ENCODE measurements at regions not wholly inside any gene's neighbourhood (a gene's known extent, or its start where the extent isn't known, plus 50 kb on each side); places are given as distances from the start of the nearest gene placed in this dataset.

GRCh38 chr15:61530769-61531168, 301.7 kb upstream of the RORA start:
- no peak for TF ChIP-seq CTCF (IDR thresholded peaks at IDR 0.05)

GRCh38 chr15:61528581-61528910, 299.4 kb upstream of the RORA start:
- TF ChIP-seq CTCF (IDR thresholded peaks at IDR 0.05): no peak

- TF ChIP-seq CTCF (IDR thresholded peaks at IDR 0.05): no peak
Observed at GRCh38 chr15:61527836-61528580, 298.9 kb upstream of the RORA start.

GRCh38 chr15:61524545-61524944, 295.4 kb upstream of the RORA start:
- TF ChIP-seq CTCF (IDR thresholded peaks at IDR 0.05): no peak

GRCh38 chr15:61524086-61524485, 295.0 kb upstream of the RORA start:
- no peak for TF ChIP-seq CTCF (IDR thresholded peaks at IDR 0.05)

GRCh38 chr15:61522411-61522810, 293.3 kb upstream of the RORA start:
- TF ChIP-seq CTCF (IDR thresholded peaks at IDR 0.05): no peak

GRCh38 chr15:61521953-61522352, 292.9 kb upstream of the RORA start:
- no peak for TF ChIP-seq CTCF (IDR thresholded peaks at IDR 0.05)

- no peak for TF ChIP-seq CTCF (IDR thresholded peaks at IDR 0.05)
Observed at GRCh38 chr15:61519296-61519695, 290.2 kb upstream of the RORA start.

Measured in LNCAP (cell line).